ENCODE measurements at regions not wholly inside any gene's neighbourhood (a gene's known extent, or its start where the extent isn't known, plus 50 kb on each side); places are given as distances from the start of the nearest gene placed in this dataset.

- DNase-seq (ENCODE audit: low read depth), result no peak
Observed at GRCh38 chr5:14090755-14091154, 52.4 kb upstream of the TRIO start.

- DNase-seq (ENCODE audit: low read depth), result no peak
Observed at GRCh38 chr5:14090290-14090689, 52.9 kb upstream of the TRIO start.

GRCh38 chr5:14089198-14089597 lies 53.9 kb upstream of the TRIO start:
- no peak for DNase-seq (ENCODE audit: low read depth)

- DNase-seq (ENCODE audit: low read depth), result no peak
Observed at GRCh38 chr5:14086261-14086660, 56.9 kb upstream of the TRIO start.

- DNase-seq (ENCODE audit: low read depth), result no peak
Observed at GRCh38 chr5:14082973-14083372, 60.2 kb upstream of the TRIO start.

- DNase-seq (ENCODE audit: low read depth), result no peak
Observed at GRCh38 chr5:14082523-14082922, 60.6 kb upstream of the TRIO start.

GRCh38 chr5:14081791-14082190 lies 61.4 kb upstream of the TRIO start:
- DNase-seq (ENCODE audit: low read depth), result no peak

GRCh38 chr5:14078716-14079115 lies 64.4 kb upstream of the TRIO start:
- DNase-seq (ENCODE audit: low read depth), result no peak

GRCh38 chr5:14077501-14077900 lies 65.6 kb upstream of the TRIO start:
- DNase-seq (ENCODE audit: low read depth), result no peak

GRCh38 chr5:14076561-14076960 lies 66.6 kb upstream of the TRIO start:
- no peak for DNase-seq (ENCODE audit: low read depth)

GRCh38 chr5:14075937-14076336 lies 67.2 kb upstream of the TRIO start:
- DNase-seq (ENCODE audit: low read depth), result no peak

GRCh38 chr5:14071433-14071832 lies 71.7 kb upstream of the TRIO start:
- DNase-seq (ENCODE audit: low read depth), result no peak

- DNase-seq (ENCODE audit: low read depth), result no peak
Observed at GRCh38 chr5:14069021-14069420, 74.1 kb upstream of the TRIO start.

- no peak for DNase-seq (ENCODE audit: low read depth)
Observed at GRCh38 chr5:14068136-14068535, 75.0 kb upstream of the TRIO start.

GRCh38 chr5:14066326-14066725 lies 76.8 kb upstream of the TRIO start:
- DNase-seq (ENCODE audit: low read depth), result no peak

GRCh38 chr5:14064841-14065240 lies 78.3 kb upstream of the TRIO start:
- DNase-seq (ENCODE audit: low read depth), result peak; percentile 85

GRCh38 chr5:14063691-14064090 lies 79.5 kb upstream of the TRIO start:
- no peak for DNase-seq (ENCODE audit: low read depth)

- no peak for DNase-seq (ENCODE audit: low read depth)
Observed at GRCh38 chr5:14063138-14063537, 80.0 kb upstream of the TRIO start.

GRCh38 chr5:14062178-14062577 lies 81.0 kb upstream of the TRIO start:
- no peak for DNase-seq (ENCODE audit: low read depth)

- DNase-seq (ENCODE audit: low read depth), result no peak
Observed at GRCh38 chr5:14061106-14061505, 82.0 kb upstream of the TRIO start.

- no peak for DNase-seq (ENCODE audit: low read depth)
Observed at GRCh38 chr5:14060218-14060617, 82.9 kb upstream of the TRIO start.

GRCh38 chr5:14059810-14060209 lies 83.3 kb upstream of the TRIO start:
- DNase-seq (ENCODE audit: low read depth), result no peak

- no peak for DNase-seq (ENCODE audit: low read depth)
Observed at GRCh38 chr5:14057289-14057688, 85.9 kb upstream of the TRIO start.

- DNase-seq (ENCODE audit: low read depth), result no peak
Observed at GRCh38 chr5:14056039-14056438, 87.1 kb upstream of the TRIO start.
